Prostate gland (tissue), 2 donors: ENCODE measurements at regions not wholly inside any gene's neighbourhood (a gene's known extent, or its start where the extent isn't known, plus 50 kb on each side); places are given as distances from the start of the nearest gene placed in this dataset.

Source experiments
- POLR2A ChIP-seq: fragments of 450-650 bp; IDR thresholded peaks from one replicate; pipeline ENCODE4 v1.6.1; 2016; ENCODE audit warnings: antibody characterized with exemption, mild to moderate bottlenecking
- POLR2AphosphoS5 ChIP-seq: sonication (generic); formaldehyde crosslinking; IDR thresholded peaks from one replicate; pipeline ENCODE4 v1.6.1; 2017; ENCODE audit warnings: antibody characterized with exemption
- TF ChIP-seq, protein P1 (sequence below), 4 experiments: fragments of 200-600 bp in 2 of 4; fragments of 450-650 bp in 2 of 4; sonication (generic) in 2 of 4; IDR thresholded peaks; 1 replicate in 3 of 4; 2 replicates in 1 of 4; pipeline ENCODE4 v1.5.1; 2016 to 2019; ENCODE audit warnings: antibody characterized with exemption in 4 of 4, mild to moderate bottlenecking in 2 of 4, moderate library complexity in 2 of 4

- TF ChIP-seq, protein P1, sequence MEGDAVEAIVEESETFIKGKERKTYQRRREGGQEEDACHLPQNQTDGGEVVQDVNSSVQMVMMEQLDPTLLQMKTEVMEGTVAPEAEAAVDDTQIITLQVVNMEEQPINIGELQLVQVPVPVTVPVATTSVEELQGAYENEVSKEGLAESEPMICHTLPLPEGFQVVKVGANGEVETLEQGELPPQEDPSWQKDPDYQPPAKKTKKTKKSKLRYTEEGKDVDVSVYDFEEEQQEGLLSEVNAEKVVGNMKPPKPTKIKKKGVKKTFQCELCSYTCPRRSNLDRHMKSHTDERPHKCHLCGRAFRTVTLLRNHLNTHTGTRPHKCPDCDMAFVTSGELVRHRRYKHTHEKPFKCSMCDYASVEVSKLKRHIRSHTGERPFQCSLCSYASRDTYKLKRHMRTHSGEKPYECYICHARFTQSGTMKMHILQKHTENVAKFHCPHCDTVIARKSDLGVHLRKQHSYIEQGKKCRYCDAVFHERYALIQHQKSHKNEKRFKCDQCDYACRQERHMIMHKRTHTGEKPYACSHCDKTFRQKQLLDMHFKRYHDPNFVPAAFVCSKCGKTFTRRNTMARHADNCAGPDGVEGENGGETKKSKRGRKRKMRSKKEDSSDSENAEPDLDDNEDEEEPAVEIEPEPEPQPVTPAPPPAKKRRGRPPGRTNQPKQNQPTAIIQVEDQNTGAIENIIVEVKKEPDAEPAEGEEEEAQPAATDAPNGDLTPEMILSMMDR (IDR thresholded peaks at IDR 0.05) = no peak
- TF ChIP-seq POLR2A (no peak), POLR2AphosphoS5 (no peak)
Measured at GRCh38 chr12:115730975-115731541, 546.4 kb downstream of the MED13L start.
